ENCODE measurements at regions not wholly inside any gene's neighbourhood (a gene's known extent, or its start where the extent isn't known, plus 50 kb on each side); places are given as distances from the start of the nearest gene placed in this dataset.

GRCh38 chr5:166354332-166354731, 1937.1 kb upstream of the WWC1 start:
- no peaks in the 10 kb centered on the region for H3K4me1 ChIP-seq (ENCODE audit: insufficient read depth)
- H3K4me3 ChIP-seq = no peak overlapping the region
- TF ChIP-seq EZH2phosphoT487 (IDR thresholded peaks at IDR 0.05; ENCODE audit: low read depth, severe bottlenecking, unreplicated experiment) (no peak), EZH2 (IDR thresholded peaks at IDR 0.05; ENCODE audit: borderline replicate concordance) (no peak), CTCF (IDR thresholded peaks at IDR 0.05; ENCODE audit: poor library complexity) (no peak)
- H3K36me3 ChIP-seq (replicated peaks; ENCODE audit: insufficient read depth, low read depth) = no peaks in the 10 kb centered on the region
- no peak overlapping the region for H3K27ac ChIP-seq
- no peaks in the 10 kb centered on the region for H4K20me1 ChIP-seq (ENCODE audit: insufficient read depth, poor library complexity, severe bottlenecking)
- no peak overlapping the region for H2AFZ ChIP-seq
- H3K27me3 ChIP-seq = no peaks in the 10 kb centered on the region
- no peaks in the 10 kb centered on the region for H3K9me3 ChIP-seq (ENCODE audit: low read depth)
- no peaks in the 10 kb centered on the region for H3K79me2 ChIP-seq
- 100% methylated on average over 1 of the region's 1 CpG for WGBS (ENCODE audit: low lambda C conversion rate, missing lambda C conversion rate)
- DNase-seq (ENCODE audit: low spot score) = no peak
- no peaks in the 10 kb centered on the region for H3K9me2 ChIP-seq (replicated peaks; ENCODE audit: insufficient read depth)
- no peak overlapping the region for H3K4me2 ChIP-seq

GRCh38 chr5:166356096-166356495, 1935.3 kb upstream of the WWC1 start:
- Histone ChIP-seq H3K4me1 (ENCODE audit: insufficient read depth) (no peaks in the 10 kb centered on the region), H3K27ac (no peak overlapping the region), H3K27me3 (no peaks in the 10 kb centered on the region), H4K20me1 (ENCODE audit: insufficient read depth, poor library complexity, severe bottlenecking) (no peaks in the 10 kb centered on the region), H3K9me3 (ENCODE audit: low read depth) (no peaks in the 10 kb centered on the region), H2AFZ (no peak overlapping the region), H3K9me2 (replicated peaks; ENCODE audit: insufficient read depth) (no peaks in the 10 kb centered on the region), H3K79me2 (no peaks in the 10 kb centered on the region), H3K4me2 (no peak overlapping the region), H3K4me3 (no peak overlapping the region), H3K36me3 (replicated peaks; ENCODE audit: insufficient read depth, low read depth) (no peaks in the 10 kb centered on the region)
- no peak for DNase-seq (ENCODE audit: low spot score)
- TF ChIP-seq EZH2phosphoT487 (IDR thresholded peaks at IDR 0.05; ENCODE audit: low read depth, severe bottlenecking, unreplicated experiment) (no peak), CTCF (IDR thresholded peaks at IDR 0.05; ENCODE audit: poor library complexity) (no peak), EZH2 (IDR thresholded peaks at IDR 0.05; ENCODE audit: borderline replicate concordance) (no peak)
- WGBS (ENCODE audit: low lambda C conversion rate, missing lambda C conversion rate) = 79% methylated on average over 5 of the region's 5 CpGs

- H3K9me3 ChIP-seq (ENCODE audit: low read depth) = no peaks in the 10 kb centered on the region
- TF ChIP-seq CTCF (IDR thresholded peaks at IDR 0.05; ENCODE audit: poor library complexity) (no peak), EZH2 (IDR thresholded peaks at IDR 0.05; ENCODE audit: borderline replicate concordance) (no peak), EZH2phosphoT487 (IDR thresholded peaks at IDR 0.05; ENCODE audit: low read depth, severe bottlenecking, unreplicated experiment) (no peak)
- no peaks in the 10 kb centered on the region for H3K36me3 ChIP-seq (replicated peaks; ENCODE audit: insufficient read depth, low read depth)
- no peak overlapping the region for H3K4me2 ChIP-seq
- peak overlapping the region; percentile 21 for H3K27ac ChIP-seq
- 65% methylated on average over 4 of the region's 4 CpGs for WGBS (ENCODE audit: low lambda C conversion rate, missing lambda C conversion rate)
- DNase-seq (ENCODE audit: low spot score) = no peak
- no peaks in the 10 kb centered on the region for H4K20me1 ChIP-seq (ENCODE audit: insufficient read depth, poor library complexity, severe bottlenecking)
- no peaks in the 10 kb centered on the region for H3K9me2 ChIP-seq (replicated peaks; ENCODE audit: insufficient read depth)
- no peak overlapping the region for H3K4me3 ChIP-seq
- H2AFZ ChIP-seq = no peak overlapping the region
- H3K27me3 ChIP-seq = no peaks in the 10 kb centered on the region
- no peaks in the 10 kb centered on the region for H3K79me2 ChIP-seq
- no peaks in the 10 kb centered on the region for H3K4me1 ChIP-seq (ENCODE audit: insufficient read depth)
Observed at GRCh38 chr5:166358127-166358830, 1933.2 kb upstream of the WWC1 start.

All from hepatocyte (in vitro differentiated cells).